HG03095 (cell line): ENCODE measurements at regions not wholly inside any gene's neighbourhood (a gene's known extent, or its start where the extent isn't known, plus 50 kb on each side); places are given as distances from the start of the nearest gene placed in this dataset.
"Not testable (repeated sequence)": the region's sequence is repeated elsewhere in the genome, so short reads cannot be mapped to it uniquely, and the experiment has no call there.

Source experiments
- ATAC-seq: cut with Tn5 transposase; IDR thresholded peaks from one replicate; pipeline ENCODE4 v1.9.1; 2021; ENCODE audit warnings: moderate library complexity; ENCODE audit not compliant: unreplicated experiment

DNA sequence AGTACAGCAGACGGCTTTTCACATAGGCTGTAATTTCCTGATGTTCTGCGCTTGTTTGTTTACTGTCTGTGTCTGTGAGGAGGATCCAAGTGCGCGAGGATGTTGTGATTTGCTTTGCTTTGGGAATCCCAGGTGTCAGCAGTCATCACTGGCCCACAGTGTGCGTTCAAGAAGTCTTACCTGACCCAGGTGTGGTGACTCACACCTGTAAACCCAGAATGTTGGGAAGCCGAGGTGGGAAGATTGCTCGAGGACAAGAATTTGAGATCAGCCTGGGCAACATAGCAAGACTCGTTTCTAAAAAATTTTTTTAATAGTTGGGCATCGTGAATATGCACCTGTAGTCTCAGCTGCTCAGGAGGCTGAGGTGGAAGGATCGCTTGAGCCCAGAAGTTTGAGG is 110.7 kb downstream of the CRLF3 start:
- not testable (repeated sequence) for ATAC-seq

GRCh38 chr17:30712859-30713258 is 111.6 kb downstream of the CRLF3 start:
- not testable (repeated sequence) for ATAC-seq

DNA sequence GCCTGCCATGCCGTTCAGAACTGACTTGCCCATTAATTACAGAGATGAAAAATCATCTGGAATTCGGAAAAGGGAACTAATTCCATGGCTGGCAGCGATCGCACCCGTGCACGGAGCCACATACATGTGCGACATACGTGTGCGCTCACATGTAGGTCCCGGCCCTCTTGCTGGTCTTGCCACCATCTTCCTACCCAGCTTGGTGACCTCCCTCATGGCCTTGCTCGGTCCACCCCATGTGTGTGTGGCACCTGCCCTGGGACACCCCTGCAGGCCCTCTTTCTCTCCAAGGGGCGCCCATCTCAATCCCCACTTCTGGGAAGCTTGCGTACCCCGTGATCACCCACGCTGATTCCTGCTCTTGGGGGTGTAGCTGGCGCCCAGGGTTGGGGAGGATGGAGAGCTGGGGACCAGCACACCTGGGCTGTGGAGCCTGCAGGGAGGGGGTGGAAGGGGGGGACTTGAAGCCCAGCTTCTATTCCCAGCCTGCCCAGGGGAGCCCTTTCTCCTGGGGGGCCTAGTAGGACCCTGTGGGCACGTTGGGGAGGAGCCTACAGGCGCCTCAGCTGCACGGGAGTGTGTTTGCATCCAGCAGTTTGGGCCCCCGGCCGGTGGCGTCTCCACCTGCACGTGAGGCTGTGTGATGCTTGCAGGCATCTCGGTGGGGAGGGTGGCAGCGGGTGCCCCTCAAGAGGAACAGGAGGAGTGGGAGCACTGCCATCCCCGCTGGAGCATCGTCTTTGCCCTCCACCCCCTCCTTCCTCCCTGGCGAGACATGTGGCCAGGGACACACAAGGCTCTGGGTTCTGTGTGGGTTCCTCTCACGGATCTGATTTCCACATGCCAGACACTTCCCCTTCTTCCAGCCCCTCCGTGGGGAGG is 112.6 kb downstream of the CRLF3 start:
- ATAC-seq = not testable (repeated sequence)

- ATAC-seq = not testable (repeated sequence)
Observed at GRCh38 chr17:30711176-30711575, 113.3 kb downstream of the CRLF3 start.

DNA sequence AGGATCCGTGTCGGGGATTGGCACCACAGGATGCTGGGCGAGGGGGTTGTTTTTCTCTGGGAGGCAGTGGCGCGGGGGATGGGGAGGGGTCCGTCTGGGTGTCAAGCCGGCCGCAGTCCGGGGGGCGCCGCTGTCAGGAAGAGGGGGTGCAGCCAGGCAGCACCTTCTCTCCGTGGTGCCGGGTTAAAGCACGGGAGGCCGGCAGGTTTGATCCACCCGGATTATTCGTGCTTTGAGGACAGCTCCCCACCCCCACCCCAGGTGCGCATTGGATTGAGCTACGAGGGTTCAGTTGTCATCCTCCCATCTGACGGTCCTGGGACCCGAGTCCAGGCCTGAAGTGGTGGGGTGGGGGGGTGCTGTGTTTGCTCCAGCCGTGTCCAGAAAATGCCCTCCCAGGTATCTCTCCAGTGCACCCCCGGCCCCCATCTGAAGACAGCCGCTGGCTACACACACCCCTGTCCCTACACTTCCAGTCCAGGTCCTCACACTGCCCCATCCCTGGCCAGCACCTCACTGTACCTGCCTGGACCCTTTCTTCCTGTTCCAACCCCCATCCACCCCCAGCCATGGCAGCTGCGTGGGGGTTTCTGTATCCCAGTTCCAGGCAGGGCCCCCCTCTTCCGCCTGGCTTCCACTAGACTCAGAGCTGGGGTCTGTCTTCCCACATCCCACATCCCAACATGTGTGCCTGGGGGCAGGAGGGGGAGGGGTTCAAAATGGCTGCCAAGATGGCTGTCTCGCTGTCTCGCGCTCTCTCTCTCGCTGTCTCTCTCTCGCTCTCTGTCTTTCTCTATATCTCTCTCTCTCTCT is 114.0 kb downstream of the CRLF3 start:
- not testable (repeated sequence) for ATAC-seq

DNA sequence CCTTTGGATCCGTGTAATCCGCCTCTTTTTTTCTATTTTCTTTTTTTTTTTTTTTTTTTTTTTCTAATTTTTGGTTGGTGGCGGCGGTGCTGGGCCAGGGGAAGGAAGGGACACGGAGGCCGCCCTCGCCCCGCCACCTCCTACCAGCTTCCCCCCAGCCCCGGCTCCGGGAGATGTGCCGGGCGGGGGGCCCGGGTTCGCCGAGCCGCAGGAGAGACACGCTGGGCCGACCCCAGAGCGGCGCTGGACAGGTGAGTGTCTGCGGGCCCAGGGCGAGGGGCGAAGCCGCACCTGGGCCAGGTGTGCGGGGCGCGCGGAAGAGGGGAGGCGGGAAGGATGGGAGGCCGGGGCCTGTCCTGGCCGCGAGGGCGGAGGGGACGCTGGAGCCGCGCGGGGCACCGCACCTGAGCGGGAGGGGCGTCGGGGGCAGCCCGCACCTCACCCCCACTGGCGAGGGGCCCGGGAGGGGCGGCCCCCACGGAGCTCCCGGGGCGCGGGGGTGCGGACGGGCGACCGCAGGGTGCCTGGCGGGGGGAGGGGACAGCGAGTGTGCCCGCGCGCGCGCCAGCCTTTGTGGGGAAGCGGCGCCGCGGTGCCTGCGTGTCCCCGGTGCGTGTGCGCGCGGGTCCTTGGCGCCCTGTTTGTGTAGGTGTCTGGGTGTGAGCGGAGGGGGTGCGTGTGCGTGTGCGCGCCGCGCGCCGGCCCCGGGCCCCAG is 114.8 kb downstream of the CRLF3 start:
- not testable (repeated sequence) for ATAC-seq

DNA sequence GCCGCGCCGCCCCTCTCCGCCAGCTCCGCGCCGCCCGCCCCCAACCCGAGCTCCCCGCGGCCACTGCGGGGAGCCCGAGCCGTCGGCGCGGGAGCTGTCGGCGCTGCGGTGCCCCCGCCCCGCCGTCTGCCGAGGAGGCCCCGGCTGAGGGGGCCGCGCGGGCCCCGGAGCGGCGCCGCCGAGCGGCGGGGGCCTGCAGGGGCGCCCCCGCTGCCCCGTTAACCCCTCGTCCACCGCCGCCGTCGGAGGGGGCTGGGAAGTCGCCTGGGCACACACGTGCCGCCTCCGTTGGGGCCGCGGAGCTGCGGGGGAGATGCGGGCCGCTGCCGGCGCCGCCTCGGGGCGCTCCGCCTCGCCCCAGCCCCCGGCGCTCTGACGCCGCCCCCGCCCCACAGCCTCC is 115.4 kb downstream of the CRLF3 start:
- ATAC-seq = not testable (repeated sequence)

DNA sequence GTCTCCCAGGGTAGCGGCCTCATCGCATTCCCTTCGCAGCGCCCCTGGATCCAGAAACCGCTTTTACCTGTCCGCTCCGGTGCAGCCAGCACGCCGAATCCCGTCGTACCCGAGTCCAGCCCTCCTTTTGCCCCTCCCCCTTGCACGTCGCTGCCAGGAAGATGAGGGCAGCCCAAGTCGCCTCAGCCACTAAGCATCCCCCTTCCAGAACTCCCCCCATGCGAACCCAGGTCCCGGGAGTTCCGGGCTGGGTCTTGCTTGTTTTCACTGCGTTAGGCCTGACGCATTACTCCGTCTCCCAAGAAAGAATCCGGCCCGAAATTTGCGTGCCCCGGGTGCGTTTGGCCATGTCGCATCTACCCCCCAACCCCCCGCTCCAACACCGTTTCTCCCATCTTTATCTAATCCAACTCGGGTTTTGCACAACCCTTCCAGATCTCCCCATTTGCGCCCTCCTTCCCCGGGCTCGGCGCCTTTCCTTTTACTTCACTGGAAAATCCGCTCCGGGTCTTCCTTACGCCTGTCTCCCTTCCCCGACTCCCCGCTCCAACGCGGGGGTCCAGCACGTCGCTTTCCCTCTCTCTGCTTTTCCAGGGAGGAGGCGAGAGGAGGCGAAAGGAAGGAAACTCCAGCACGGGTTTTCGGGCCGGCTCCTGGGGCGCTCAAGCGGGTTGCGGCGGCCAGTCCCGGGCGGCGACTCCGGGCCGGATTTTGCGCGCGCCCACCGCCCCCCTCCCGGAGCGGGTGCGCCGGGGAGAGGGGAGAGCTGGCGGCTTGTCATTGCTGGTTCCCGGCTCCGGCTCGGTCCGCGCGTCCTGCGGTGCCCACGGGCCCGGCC is 116.0 kb downstream of the CRLF3 start:
- ATAC-seq = not testable (repeated sequence)

DNA sequence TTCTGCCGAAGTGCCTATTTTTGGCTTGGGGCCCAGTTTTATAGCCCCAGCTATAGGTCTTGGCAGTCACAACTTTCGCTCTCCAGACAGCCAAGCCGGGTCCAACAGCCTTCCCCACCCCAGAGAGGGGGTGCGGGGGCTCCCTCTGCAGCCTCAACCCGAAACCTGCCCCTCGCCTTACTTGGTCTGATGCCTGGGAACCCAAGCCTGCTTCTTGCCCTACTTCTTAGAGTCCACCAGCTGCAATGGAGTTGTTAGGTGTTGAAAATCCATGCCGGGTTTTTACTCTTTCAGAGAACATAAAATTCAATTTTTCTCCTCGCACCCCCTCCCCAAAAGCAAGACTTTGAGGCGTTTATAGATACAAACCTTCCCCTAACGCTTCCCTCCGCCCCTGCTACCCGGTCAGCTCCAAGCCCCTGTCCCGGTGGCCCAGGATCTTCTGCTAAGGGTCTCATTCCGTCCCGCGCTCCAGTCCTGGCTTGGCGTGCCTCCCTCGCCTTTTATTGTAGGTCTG is 116.7 kb downstream of the CRLF3 start:
- ATAC-seq = not testable (repeated sequence)

GRCh38 chr17:30706461-30707335 is 117.8 kb downstream of the CRLF3 start:
- not testable (repeated sequence) for ATAC-seq

DNA sequence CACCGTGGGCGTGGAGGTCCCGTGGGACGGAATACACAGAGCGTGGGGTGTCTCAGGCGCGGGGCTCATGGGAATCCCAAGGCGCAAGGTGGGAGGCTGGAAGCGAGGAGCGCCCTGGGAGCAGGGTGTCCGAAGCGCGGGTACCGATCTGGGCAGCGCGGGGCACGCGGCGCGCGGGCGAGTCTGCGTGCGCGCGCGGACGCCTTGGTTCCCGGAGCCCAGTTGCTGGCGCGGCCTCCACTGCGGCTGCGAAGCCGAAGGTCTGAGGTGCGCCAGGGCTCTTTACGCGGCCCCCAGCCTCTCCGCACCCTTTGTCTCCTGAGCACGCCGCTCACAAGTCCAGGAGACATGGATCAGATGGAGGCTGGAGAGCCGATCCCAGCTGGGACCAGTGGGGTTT is 118.5 kb downstream of the CRLF3 start:
- ATAC-seq = not testable (repeated sequence)

GRCh38 chr17:30701498-30701989 is 122.9 kb downstream of the CRLF3 start:
- no peak for ATAC-seq

DNA sequence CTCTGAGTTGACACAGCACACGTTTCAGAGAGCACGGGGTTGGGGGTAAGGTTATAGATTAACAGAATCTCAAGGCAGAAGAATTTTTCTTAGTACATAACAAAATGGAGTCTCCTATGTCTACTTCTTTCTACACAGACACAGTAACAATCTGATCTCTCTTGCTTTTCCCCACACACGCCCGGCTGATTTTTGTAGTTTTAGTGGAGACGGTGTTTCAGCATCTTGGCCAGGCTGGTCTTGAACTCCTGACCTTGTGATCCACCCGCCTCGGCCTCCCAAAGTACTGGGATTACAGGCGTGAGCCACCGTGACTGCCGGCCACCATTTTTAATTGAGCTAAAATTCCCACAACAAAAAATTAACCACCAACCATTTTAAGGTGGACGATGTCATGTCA is 123.7 kb downstream of the CRLF3 start:
- not testable (repeated sequence) for ATAC-seq

DNA sequence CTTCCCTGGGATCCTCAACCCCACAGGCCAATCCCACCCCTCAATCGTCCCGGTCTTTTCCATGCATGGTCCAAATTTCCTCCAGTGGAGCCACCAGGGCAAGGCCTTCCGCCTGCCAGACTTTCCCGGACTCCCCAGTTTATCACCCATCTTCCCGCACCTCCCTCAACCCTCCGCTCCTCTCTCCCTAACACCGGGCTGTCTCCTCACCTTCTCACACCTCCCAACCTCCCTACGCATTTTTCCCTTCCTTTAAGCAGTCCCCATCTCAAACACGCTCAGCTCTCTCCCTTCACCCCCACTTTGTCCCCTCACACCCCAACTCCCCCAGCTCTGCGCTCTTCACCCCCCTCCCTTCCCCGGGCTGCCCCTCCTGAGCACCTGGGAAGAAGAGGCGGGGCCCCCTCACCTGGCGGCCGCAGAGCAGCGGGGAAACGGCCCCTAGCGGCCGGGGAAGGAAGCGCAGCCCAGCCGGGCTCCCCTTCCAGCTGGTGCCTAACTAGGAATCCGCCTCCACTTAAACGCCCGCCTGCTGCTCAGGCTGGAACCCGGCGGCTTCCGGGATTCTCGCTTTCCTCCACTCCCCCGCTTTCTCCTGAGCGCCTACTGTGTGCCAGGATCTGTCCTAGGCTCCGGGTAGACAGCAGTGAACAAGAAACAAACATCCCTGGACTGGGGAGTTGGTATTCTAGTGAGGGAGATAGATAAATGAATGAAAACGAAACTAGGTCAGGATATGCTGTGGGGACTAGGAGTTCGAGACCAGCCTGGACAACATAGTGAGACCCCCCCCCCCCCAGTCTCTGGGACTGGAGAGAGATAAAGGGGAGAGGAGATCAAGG is 126.7 kb downstream of the CRLF3 start:
- not testable (repeated sequence) for ATAC-seq

GRCh38 chr17:30696234-30696633 is 128.3 kb downstream of the CRLF3 start:
- no peak for ATAC-seq

- not testable (repeated sequence) for ATAC-seq
Observed at GRCh38 chr17:30695265-30695811, 129.2 kb downstream of the CRLF3 start.

- ATAC-seq = not testable (repeated sequence)
Observed at GRCh38 chr17:30693772-30694171, 130.7 kb downstream of the CRLF3 start.
